ENCODE measurements at regions not wholly inside any gene's neighbourhood (a gene's known extent, or its start where the extent isn't known, plus 50 kb on each side); places are given as distances from the start of the nearest gene placed in this dataset.

DNA sequence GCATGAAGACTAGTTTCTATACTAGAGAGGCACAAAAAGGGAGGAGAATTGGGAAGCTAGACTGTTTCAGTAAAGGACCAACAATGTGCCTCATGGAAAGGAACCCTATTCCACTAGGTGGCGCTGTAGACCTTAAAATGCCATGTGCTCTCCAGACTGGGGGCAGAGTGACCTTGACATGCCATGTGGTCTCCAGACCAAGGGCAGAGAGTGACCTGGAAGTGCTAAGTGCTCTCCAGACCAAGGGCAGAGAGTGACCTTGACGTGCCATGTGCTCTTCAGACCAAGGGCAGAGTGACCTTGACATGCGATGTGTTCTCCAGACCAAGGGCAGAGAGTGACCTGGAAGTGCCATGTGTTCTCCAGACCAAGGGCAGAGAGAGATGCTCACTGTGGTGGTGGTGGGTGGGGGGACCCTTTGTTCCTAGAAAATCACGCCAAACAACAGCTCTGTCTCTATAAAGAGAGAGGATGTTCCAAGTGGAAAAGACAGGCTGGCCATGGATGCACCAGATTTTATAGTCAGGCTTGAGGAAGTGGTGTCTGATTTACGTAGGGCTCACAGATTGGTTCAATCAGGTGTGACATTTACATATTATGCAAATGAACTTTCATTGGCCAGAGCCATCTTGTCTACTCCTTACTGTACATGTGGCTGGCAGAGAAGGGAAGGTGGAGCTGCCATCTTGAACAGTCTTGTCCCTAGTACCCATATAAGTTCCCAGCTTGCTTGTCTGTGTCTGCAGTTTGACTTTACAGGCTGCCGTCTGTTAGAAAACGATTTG is 344.0 kb upstream of the DDX18 start:
- Histone ChIP-seq H3K4me1 (ENCODE audit: control extremely low read depth in 1 of 4, control insufficient read depth in 4 of 4, insufficient read depth in 4 of 4, low read length in 3 of 4) (no peaks in the 10 kb centered on the region), H3K36me3 (ENCODE audit: control insufficient read depth in 4 of 4, insufficient read depth in 4 of 4, low read length in 3 of 4) (no peaks in the 10 kb centered on the region), H3K4me3 (ENCODE audit: control insufficient read depth in 1 of 7, extremely low read depth in 1 of 7, insufficient read depth in 4 of 7, low read depth in 2 of 7, low read length in 6 of 7) (no peak overlapping the region), H3K9me3 (ENCODE audit: control extremely low read depth in 1 of 5, control insufficient read depth in 4 of 5, insufficient read depth in 2 of 5, low read depth in 1 of 5, low read length in 4 of 5) (no peaks in the 10 kb centered on the region), H3K27me3 (replicated peaks in 2 of 5; ENCODE audit: control insufficient read depth in 4 of 5, insufficient read depth in 5 of 5, low read length in 4 of 5) (no peaks in the 10 kb centered on the region), H3K27ac (ENCODE audit: insufficient read depth in 1 of 2, low read depth in 1 of 2, low read length in 2 of 2, poor library complexity in 1 of 2, severe bottlenecking in 2 of 2) (no peak overlapping the region)
- peak; percentile 14 to 31 (median 28) for DNase-seq
- POLR2A ChIA-PET = no interaction called here
- 44% methylated on average over 3 of the region's 7 CpGs for WGBS (ENCODE audit: insufficient coverage)
- CTCF ChIA-PET = no interaction called here

DNA sequence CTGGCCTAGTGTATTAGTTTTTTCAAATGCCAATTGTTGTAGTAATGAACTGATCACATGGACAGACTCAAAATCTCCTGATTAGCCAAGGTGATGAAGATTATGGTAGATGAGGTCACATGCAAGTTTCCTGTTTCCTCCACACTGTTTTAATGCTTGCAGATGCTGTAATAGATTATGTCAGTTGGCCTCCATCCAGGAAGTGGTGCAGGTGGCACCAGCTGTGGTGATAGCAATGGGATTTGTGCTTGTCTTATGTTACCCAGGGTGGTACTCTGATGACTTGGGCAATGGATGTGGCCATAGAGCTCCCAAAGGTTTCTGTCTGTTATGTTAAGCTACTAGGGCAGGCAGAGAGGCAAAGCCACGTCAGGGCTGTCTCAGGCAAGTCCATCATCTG is 332.9 kb upstream of the DDX18 start:
- H3K9me3 ChIP-seq (ENCODE audit: control extremely low read depth in 1 of 5, control insufficient read depth in 4 of 5, insufficient read depth in 2 of 5, low read depth in 1 of 5, low read length in 4 of 5) = peaks cover 0 to 11% (median 0%) of the 10 kb centered on the region in 5 experiments
- H3K27ac ChIP-seq (ENCODE audit: insufficient read depth in 1 of 2, low read depth in 1 of 2, low read length in 2 of 2, poor library complexity in 1 of 2, severe bottlenecking in 2 of 2) = no peak overlapping the region
- WGBS (ENCODE audit: insufficient coverage) = 75% methylated on average over 1 of the region's 1 CpG
- ChIA-PET CTCF (no interaction called here), POLR2A (no interaction called here)
- H3K4me1 ChIP-seq (ENCODE audit: control extremely low read depth in 1 of 4, control insufficient read depth in 4 of 4, insufficient read depth in 4 of 4, low read length in 3 of 4) = no peaks in the 10 kb centered on the region
- H3K36me3 ChIP-seq (ENCODE audit: control insufficient read depth in 4 of 4, insufficient read depth in 4 of 4, low read length in 3 of 4) = no peaks in the 10 kb centered on the region
- no peaks in the 10 kb centered on the region for H3K27me3 ChIP-seq (replicated peaks in 2 of 5; ENCODE audit: control insufficient read depth in 4 of 5, insufficient read depth in 5 of 5, low read length in 4 of 5)
- DNase-seq = no peak
- H3K4me3 ChIP-seq (ENCODE audit: control insufficient read depth in 1 of 7, extremely low read depth in 1 of 7, insufficient read depth in 4 of 7, low read depth in 2 of 7, low read length in 6 of 7) = no peak overlapping the region

DNA sequence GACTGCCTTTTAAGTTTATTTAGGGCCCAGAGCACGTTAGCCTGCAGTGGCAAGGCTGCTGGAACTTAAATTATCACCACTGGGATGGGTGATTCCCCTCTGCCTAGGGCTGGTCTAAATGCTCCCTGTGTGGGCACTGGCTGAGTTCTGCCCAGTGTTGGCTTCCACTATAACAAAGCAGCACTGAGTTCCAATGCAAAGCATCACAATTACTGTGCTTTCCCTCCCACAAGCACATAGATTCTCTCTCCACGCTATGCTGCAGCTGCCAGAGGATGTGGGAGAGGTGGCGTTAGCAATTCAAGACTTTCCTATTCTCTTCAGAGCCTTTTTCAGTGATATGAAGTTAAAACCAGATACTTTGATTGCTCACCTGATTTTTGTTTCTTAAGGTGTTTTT is 328.9 kb upstream of the DDX18 start:
- CTCF ChIA-PET = no interaction called here

DNA sequence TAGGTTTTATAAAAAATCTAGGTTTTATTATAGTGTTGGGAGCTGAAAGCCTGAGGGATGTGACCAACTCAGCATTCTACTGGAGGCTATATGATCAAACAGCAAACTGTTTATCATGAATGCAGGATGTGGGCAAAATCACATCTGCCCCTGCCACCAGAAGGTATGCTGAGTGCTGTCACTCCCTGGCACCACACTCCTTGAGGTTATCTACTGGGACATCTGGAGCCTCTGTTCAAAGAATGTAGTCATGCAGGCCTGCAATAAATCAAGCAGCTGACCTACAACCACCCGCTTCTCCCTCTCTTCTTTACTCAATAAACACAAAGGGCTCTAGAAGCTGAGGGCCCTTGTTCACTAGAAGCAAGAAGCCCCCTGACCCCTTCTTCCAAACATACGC is 328.4 kb upstream of the DDX18 start:
- CTCF ChIA-PET = no interaction called here

More for the DNA sequence above, 328.9 kb upstream of the DDX18 start:
- DNase-seq = no peak
- Histone ChIP-seq H3K9me3 (ENCODE audit: control extremely low read depth in 1 of 5, control insufficient read depth in 4 of 5, insufficient read depth in 2 of 5, low read depth in 1 of 5, low read length in 4 of 5) (no peaks in the 10 kb centered on the region), H3K4me3 (ENCODE audit: control insufficient read depth in 1 of 7, extremely low read depth in 1 of 7, insufficient read depth in 4 of 7, low read depth in 2 of 7, low read length in 6 of 7) (no peak overlapping the region), H3K36me3 (ENCODE audit: control insufficient read depth in 4 of 4, insufficient read depth in 4 of 4, low read length in 3 of 4) (no peaks in the 10 kb centered on the region), H3K4me1 (ENCODE audit: control extremely low read depth in 1 of 4, control insufficient read depth in 4 of 4, insufficient read depth in 4 of 4, low read length in 3 of 4) (no peaks in the 10 kb centered on the region), H3K27me3 (replicated peaks in 2 of 5; ENCODE audit: control insufficient read depth in 4 of 5, insufficient read depth in 5 of 5, low read length in 4 of 5) (no peaks in the 10 kb centered on the region), H3K27ac (ENCODE audit: insufficient read depth in 1 of 2, low read depth in 1 of 2, low read length in 2 of 2, poor library complexity in 1 of 2, severe bottlenecking in 2 of 2) (no peak overlapping the region)
- POLR2A ChIA-PET = no interaction called here
- WGBS (ENCODE audit: insufficient coverage) = 20% methylated on average over 1 of the region's 3 CpGs

DNA sequence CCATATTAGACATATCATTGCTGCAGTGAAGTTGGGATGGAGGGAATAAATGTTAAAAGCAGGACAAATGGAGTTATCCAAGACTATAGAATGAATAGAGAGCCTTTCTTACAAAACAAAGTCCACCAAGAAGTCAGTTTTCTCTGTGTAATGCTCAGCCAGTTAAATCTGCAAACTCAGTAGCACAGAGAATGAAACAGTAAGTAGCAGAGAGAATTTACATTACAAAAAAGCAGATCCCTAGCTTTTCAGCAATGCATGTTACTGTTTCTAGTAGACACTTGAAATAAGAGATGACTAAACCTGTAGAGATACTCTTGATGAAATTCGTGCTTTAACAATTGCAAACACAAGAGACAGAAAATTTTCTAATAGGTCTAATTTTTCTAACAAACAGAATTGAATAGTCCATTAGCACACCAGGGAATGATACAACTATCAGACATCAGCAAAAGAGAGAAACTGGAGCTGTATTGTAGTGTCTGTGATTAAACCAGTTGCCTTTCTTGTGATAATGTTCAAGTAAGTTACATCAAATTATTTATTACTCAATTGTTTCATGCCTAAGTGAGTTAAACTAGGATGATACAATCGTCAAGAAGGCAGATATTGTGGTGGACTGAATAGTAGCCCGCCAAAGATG is 322.2 kb upstream of the DDX18 start:
- H3K27ac ChIP-seq (ENCODE audit: insufficient read depth in 1 of 2, low read depth in 1 of 2, low read length in 2 of 2, poor library complexity in 1 of 2, severe bottlenecking in 2 of 2) = no peak overlapping the region
- no peaks in the 10 kb centered on the region for H3K36me3 ChIP-seq (ENCODE audit: control insufficient read depth in 4 of 4, insufficient read depth in 4 of 4, low read length in 3 of 4)
- POLR2A ChIA-PET = no interaction called here
- WGBS (ENCODE audit: insufficient coverage) = 88% methylated on average over 1 of the region's 3 CpGs
- no peaks in the 10 kb centered on the region for H3K27me3 ChIP-seq (replicated peaks in 2 of 5; ENCODE audit: control insufficient read depth in 4 of 5, insufficient read depth in 5 of 5, low read length in 4 of 5)
- H3K4me3 ChIP-seq (ENCODE audit: control insufficient read depth in 1 of 7, extremely low read depth in 1 of 7, insufficient read depth in 4 of 7, low read depth in 2 of 7, low read length in 6 of 7) = no peak overlapping the region
- H3K9me3 ChIP-seq (ENCODE audit: control extremely low read depth in 1 of 5, control insufficient read depth in 4 of 5, insufficient read depth in 2 of 5, low read depth in 1 of 5, low read length in 4 of 5) = no peaks in the 10 kb centered on the region
- CTCF ChIA-PET = no interaction called here
- no peaks in the 10 kb centered on the region for H3K4me1 ChIP-seq (ENCODE audit: control extremely low read depth in 1 of 4, control insufficient read depth in 4 of 4, insufficient read depth in 4 of 4, low read length in 3 of 4)
- no peak for DNase-seq

More for the DNA sequence above, 328.4 kb upstream of the DDX18 start:
- Histone ChIP-seq H3K36me3 (ENCODE audit: control insufficient read depth in 4 of 4, insufficient read depth in 4 of 4, low read length in 3 of 4) (no peaks in the 10 kb centered on the region), H3K27me3 (replicated peaks in 2 of 5; ENCODE audit: control insufficient read depth in 4 of 5, insufficient read depth in 5 of 5, low read length in 4 of 5) (no peaks in the 10 kb centered on the region), H3K27ac (ENCODE audit: insufficient read depth in 1 of 2, low read depth in 1 of 2, low read length in 2 of 2, poor library complexity in 1 of 2, severe bottlenecking in 2 of 2) (no peak overlapping the region), H3K9me3 (ENCODE audit: control extremely low read depth in 1 of 5, control insufficient read depth in 4 of 5, insufficient read depth in 2 of 5, low read depth in 1 of 5, low read length in 4 of 5) (no peaks in the 10 kb centered on the region), H3K4me1 (ENCODE audit: control extremely low read depth in 1 of 4, control insufficient read depth in 4 of 4, insufficient read depth in 4 of 4, low read length in 3 of 4) (no peaks in the 10 kb centered on the region), H3K4me3 (ENCODE audit: control insufficient read depth in 1 of 7, extremely low read depth in 1 of 7, insufficient read depth in 4 of 7, low read depth in 2 of 7, low read length in 6 of 7) (no peak overlapping the region)
- 67% methylated on average over 1 of the region's 2 CpGs for WGBS (ENCODE audit: insufficient coverage)
- POLR2A ChIA-PET = no interaction called here
- DNase-seq = no peak

DNA sequence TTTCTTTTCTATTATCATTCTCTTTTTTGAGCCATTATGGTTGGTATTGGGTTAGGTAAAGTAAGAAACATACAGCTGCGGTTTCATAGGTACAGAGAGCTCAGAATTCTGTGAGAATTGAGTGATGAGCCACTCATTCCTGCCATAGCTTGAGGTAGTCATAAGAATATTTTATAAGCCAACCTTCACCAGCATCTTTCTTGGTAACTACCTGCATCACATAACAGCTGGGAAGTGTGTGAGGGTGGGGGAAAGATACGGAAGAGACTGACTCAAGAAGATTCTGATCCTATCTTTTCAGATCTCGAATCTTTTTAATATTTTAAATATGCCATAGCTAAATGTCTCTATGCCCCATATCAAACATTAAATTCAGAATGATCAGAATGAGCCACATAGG is 313.8 kb upstream of the DDX18 start:
- no peak overlapping the region for H3K27ac ChIP-seq (ENCODE audit: insufficient read depth in 1 of 2, low read depth in 1 of 2, low read length in 2 of 2, poor library complexity in 1 of 2, severe bottlenecking in 2 of 2)
- ChIA-PET CTCF (no interaction called here), POLR2A (no interaction called here)
- no peak for DNase-seq
- H3K9me3 ChIP-seq (ENCODE audit: control extremely low read depth in 1 of 5, control insufficient read depth in 4 of 5, insufficient read depth in 2 of 5, low read depth in 1 of 5, low read length in 4 of 5) = no peaks in the 10 kb centered on the region
- no peak overlapping the region for H3K4me3 ChIP-seq (ENCODE audit: control insufficient read depth in 1 of 7, extremely low read depth in 1 of 7, insufficient read depth in 4 of 7, low read depth in 2 of 7, low read length in 6 of 7)
- H3K27me3 ChIP-seq (replicated peaks in 2 of 5; ENCODE audit: control insufficient read depth in 4 of 5, insufficient read depth in 5 of 5, low read length in 4 of 5) = no peaks in the 10 kb centered on the region
- no peaks in the 10 kb centered on the region for H3K36me3 ChIP-seq (ENCODE audit: control insufficient read depth in 4 of 4, insufficient read depth in 4 of 4, low read length in 3 of 4)
- no CpG with 5 or more reads among the region's 3 CpGs for WGBS (ENCODE audit: insufficient coverage)
- H3K4me1 ChIP-seq (ENCODE audit: control extremely low read depth in 1 of 4, control insufficient read depth in 4 of 4, insufficient read depth in 4 of 4, low read length in 3 of 4) = no peaks in the 10 kb centered on the region

DNA sequence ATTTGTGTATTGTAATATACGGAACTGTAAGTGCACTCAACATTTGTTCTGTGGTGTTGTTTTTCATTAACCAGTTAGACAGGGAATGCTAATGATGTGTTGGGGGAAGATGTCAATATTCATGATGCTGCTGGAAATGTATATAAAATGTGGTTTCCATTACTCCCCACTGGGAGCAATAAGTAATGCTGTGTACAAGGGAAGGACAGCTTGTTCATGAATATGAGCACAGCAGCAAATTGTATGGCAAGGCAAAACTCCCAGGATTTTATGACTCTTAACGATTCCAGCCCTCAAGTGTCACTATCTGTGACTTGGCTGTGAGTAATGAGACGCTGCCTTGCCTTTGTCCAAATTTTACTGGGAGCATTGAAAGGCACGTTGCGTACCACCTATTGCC is 312.4 kb upstream of the DDX18 start:
- CTCF ChIA-PET = no interaction called here
- H3K9me3 ChIP-seq (ENCODE audit: control extremely low read depth in 1 of 5, control insufficient read depth in 4 of 5, insufficient read depth in 2 of 5, low read depth in 1 of 5, low read length in 4 of 5) = no peaks in the 10 kb centered on the region
- 79% methylated on average over 4 of the region's 5 CpGs for WGBS (ENCODE audit: insufficient coverage)
- no peaks in the 10 kb centered on the region for H3K36me3 ChIP-seq (ENCODE audit: control insufficient read depth in 4 of 4, insufficient read depth in 4 of 4, low read length in 3 of 4)
- no peak overlapping the region for H3K4me3 ChIP-seq (ENCODE audit: control insufficient read depth in 1 of 7, extremely low read depth in 1 of 7, insufficient read depth in 4 of 7, low read depth in 2 of 7, low read length in 6 of 7)
- no peaks in the 10 kb centered on the region for H3K27me3 ChIP-seq (replicated peaks in 2 of 5; ENCODE audit: control insufficient read depth in 4 of 5, insufficient read depth in 5 of 5, low read length in 4 of 5)
- POLR2A ChIA-PET = interaction anchor here (0.6 kb wide), 1 partner anchor 21 kb away, joined by 4 read pairs; no protein-coding TSS in a partner anchor
- H3K27ac ChIP-seq (ENCODE audit: insufficient read depth in 1 of 2, low read depth in 1 of 2, low read length in 2 of 2, poor library complexity in 1 of 2, severe bottlenecking in 2 of 2) = no peak overlapping the region
- no peaks in the 10 kb centered on the region for H3K4me1 ChIP-seq (ENCODE audit: control extremely low read depth in 1 of 4, control insufficient read depth in 4 of 4, insufficient read depth in 4 of 4, low read length in 3 of 4)
- no peak for DNase-seq
